CD14-positive monocyte (primary cell): ENCODE measurements at regions not wholly inside any gene's neighbourhood (a gene's known extent, or its start where the extent isn't known, plus 50 kb on each side); places are given as distances from the start of the nearest gene placed in this dataset.
"Not testable (repeated sequence)": the region's sequence is repeated elsewhere in the genome, so short reads cannot be mapped to it uniquely, and the experiment has no call there.

Source experiments
- DNase-seq, 3 donors: peaks; one replicate each; pipeline ENCODE4 v3.0.0-alpha.2; 2011 to 2022
- H2AFZ ChIP-seq: 2 replicates; pipeline ENCODE4 v1.6.0; 2012; ENCODE audit warnings: mild to moderate bottlenecking, low read depth, low read length, inconsistent platforms; ENCODE audit not compliant: insufficient read depth, poor library complexity, severe bottlenecking
- H3K27ac ChIP-seq, 2 donors: 1 replicate in 1 of 2; 2 replicates in 1 of 2; pipeline ENCODE4 v1.5.1; 2012 to 2013; ENCODE audit warnings: low read length in 2 of 2, control low read depth in 1 of 2, inconsistent platforms in 1 of 2, low read depth in 1 of 2, mild to moderate bottlenecking in 1 of 2
- H3K27me3 ChIP-seq, 2 donors: one replicate each; pipeline versions ENCODE4 v1.6.0 to v1.6.1; 2011 to 2013; ENCODE audit warnings: low read length in 2 of 2; ENCODE audit not compliant: control insufficient read depth in 2 of 2, insufficient read depth in 2 of 2
- H3K36me3 ChIP-seq, 2 donors: replicated peaks in 1 of 2; 1 replicate in 1 of 2; 2 replicates in 1 of 2; pipeline versions ENCODE4 v1.5.1 to v1.6.1; 2012 to 2013; ENCODE audit warnings: low read length in 2 of 2, control low read depth in 1 of 2, inconsistent platforms in 1 of 2, mild to moderate bottlenecking in 1 of 2; ENCODE audit not compliant: insufficient read depth in 2 of 2, control insufficient read depth in 1 of 2
- H3K4me1 ChIP-seq, 2 donors: 1 replicate in 1 of 2; 2 replicates in 1 of 2; pipeline versions ENCODE4 v1.5.1 to v1.6.1; 2012 to 2013; ENCODE audit warnings: low read length in 2 of 2, control low read depth in 1 of 2, inconsistent platforms in 1 of 2, mild to moderate bottlenecking in 1 of 2, moderate library complexity in 1 of 2; ENCODE audit not compliant: insufficient read depth in 2 of 2, control insufficient read depth in 1 of 2
- H3K4me2 ChIP-seq: replicated peaks from 2 replicates; pipeline ENCODE3; 2012; ENCODE audit warnings: low read length, moderate library complexity, mild to moderate bottlenecking; ENCODE audit not compliant: poor library complexity, severe bottlenecking; ENCODE audit errors: extremely low read depth
- H3K4me3 ChIP-seq, 3 experiments: fragments of 200-600 bp in 1 of 3; sonication (generic) in 1 of 3; replicated peaks in 1 of 3; 1 replicate in 2 of 3; 2 replicates in 1 of 3; pipeline ENCODE4 v1.5.1; 2011 to 2013; ENCODE audit warnings: low read length in 3 of 3, mild to moderate bottlenecking in 3 of 3, control low read depth in 2 of 3, low read depth in 2 of 3, inconsistent platforms in 1 of 3, moderate library complexity in 1 of 3
- H3K79me2 ChIP-seq: 2 replicates; pipeline ENCODE4 v1.6.0; 2012; ENCODE audit warnings: mild to moderate bottlenecking, control low read depth, inconsistent platforms, low read length, moderate library complexity; ENCODE audit not compliant: insufficient read depth
- H3K9ac ChIP-seq: 2 replicates; pipeline ENCODE4 v1.6.0; 2017; ENCODE audit warnings: low read length, mild to moderate bottlenecking; ENCODE audit not compliant: insufficient read depth, poor library complexity, severe bottlenecking
- H3K9me3 ChIP-seq, 2 donors: replicated peaks in 1 of 2; 1 replicate in 1 of 2; 2 replicates in 1 of 2; pipeline versions ENCODE4 v1.5.1 to v1.6.1; 2012 to 2013; ENCODE audit warnings: low read length in 2 of 2, control low read depth in 1 of 2; ENCODE audit not compliant: control insufficient read depth in 1 of 2, insufficient read depth in 1 of 2
- H4K20me1 ChIP-seq: 2 replicates; pipeline ENCODE4 v1.6.0; 2012; ENCODE audit warnings: mild to moderate bottlenecking, low read length, control low read depth, moderate library complexity; ENCODE audit not compliant: insufficient read depth
- H3K27ac Mint-ChIP-seq, 7 donors: one replicate each; pipeline ENCODE4 v1.8.0; 2020; ENCODE audit warnings: mild to moderate bottlenecking in 7 of 7, mixed read lengths in 7 of 7, moderate library complexity in 6 of 7, inconsistent platforms in 2 of 7
- H3K27me3 Mint-ChIP-seq, 3 donors: one replicate each; pipeline ENCODE4 v1.8.0; 2021 to 2022; ENCODE audit warnings: low read depth in 3 of 3, mild to moderate bottlenecking in 3 of 3, mixed read lengths in 3 of 3, moderate library complexity in 3 of 3, inconsistent platforms in 1 of 3
- H3K36me3 Mint-ChIP-seq, 2 donors: one replicate each; pipeline ENCODE4 v1.8.0; 2020; ENCODE audit warnings: mixed read lengths in 2 of 2, inconsistent platforms in 1 of 2, mild to moderate bottlenecking in 1 of 2
- H3K4me1 Mint-ChIP-seq: one replicate; pipeline ENCODE4 v1.8.0; 2020; ENCODE audit warnings: mild to moderate bottlenecking, mixed read lengths
- H3K4me3 Mint-ChIP-seq, 2 donors: one replicate each; pipeline ENCODE4 v1.8.0; 2020; ENCODE audit warnings: mild to moderate bottlenecking in 2 of 2, mixed read lengths in 2 of 2, moderate library complexity in 1 of 2
- H3K9me3 Mint-ChIP-seq, 7 donors: one replicate each; pipeline ENCODE4 v1.8.0; 2020 to 2022; ENCODE audit warnings: mixed read lengths in 7 of 7, mild to moderate bottlenecking in 6 of 7, moderate library complexity in 6 of 7, inconsistent platforms in 2 of 7
- WGBS: methylation state at CpG from one replicate; pipeline ENCODE4 v1.1.5; 2013; ENCODE audit warnings: missing lambda C conversion rate; ENCODE audit not compliant: insufficient coverage; 5-methylcytosine and 5-hydroxymethylcytosine counted together
- intact Hi-C, 2 donors: fragments of 100-400 bp; cut with micrococcal nuclease; formaldehyde crosslinking; loops; one replicate each; pipeline versions ENCODE4 v1.15.0 to v1.15.1; 2023
- TF ChIP-seq, protein P1 (sequence below): fragments of 200-600 bp; IDR thresholded peaks from one replicate; pipeline ENCODE4 v1.8.0; 2022; ENCODE audit warnings: antibody characterized with exemption, mild to moderate bottlenecking

- no peak overlapping the region for H3K27ac Mint-ChIP-seq
- peaks cover 0 to 3% (median 0%) of the 10 kb centered on the region in 3 donors for H3K27me3 Mint-ChIP-seq
- DNase-seq, result no peak
- H3K27me3 ChIP-seq, result no peaks in the 10 kb centered on the region
- H4K20me1 ChIP-seq, result no peaks in the 10 kb centered on the region
- H3K9me3 Mint-ChIP-seq, result no peaks in the 10 kb centered on the region
- H3K27ac ChIP-seq, result no peak overlapping the region
- no peak overlapping the region for H3K9ac ChIP-seq
- no peaks in the 10 kb centered on the region for H3K9me3 ChIP-seq
- no peak overlapping the region for H3K4me2 ChIP-seq
- H3K4me1 Mint-ChIP-seq, result no peaks in the 10 kb centered on the region
- no CpG with 5 or more reads among the region's 2 CpGs for WGBS
- no peaks in the 10 kb centered on the region for H3K79me2 ChIP-seq
- TF ChIP-seq, protein P1, sequence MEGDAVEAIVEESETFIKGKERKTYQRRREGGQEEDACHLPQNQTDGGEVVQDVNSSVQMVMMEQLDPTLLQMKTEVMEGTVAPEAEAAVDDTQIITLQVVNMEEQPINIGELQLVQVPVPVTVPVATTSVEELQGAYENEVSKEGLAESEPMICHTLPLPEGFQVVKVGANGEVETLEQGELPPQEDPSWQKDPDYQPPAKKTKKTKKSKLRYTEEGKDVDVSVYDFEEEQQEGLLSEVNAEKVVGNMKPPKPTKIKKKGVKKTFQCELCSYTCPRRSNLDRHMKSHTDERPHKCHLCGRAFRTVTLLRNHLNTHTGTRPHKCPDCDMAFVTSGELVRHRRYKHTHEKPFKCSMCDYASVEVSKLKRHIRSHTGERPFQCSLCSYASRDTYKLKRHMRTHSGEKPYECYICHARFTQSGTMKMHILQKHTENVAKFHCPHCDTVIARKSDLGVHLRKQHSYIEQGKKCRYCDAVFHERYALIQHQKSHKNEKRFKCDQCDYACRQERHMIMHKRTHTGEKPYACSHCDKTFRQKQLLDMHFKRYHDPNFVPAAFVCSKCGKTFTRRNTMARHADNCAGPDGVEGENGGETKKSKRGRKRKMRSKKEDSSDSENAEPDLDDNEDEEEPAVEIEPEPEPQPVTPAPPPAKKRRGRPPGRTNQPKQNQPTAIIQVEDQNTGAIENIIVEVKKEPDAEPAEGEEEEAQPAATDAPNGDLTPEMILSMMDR, result no peak
- H2AFZ ChIP-seq, result no peak overlapping the region
- H3K4me3 Mint-ChIP-seq, result no peak overlapping the region
- no peaks in the 10 kb centered on the region for H3K36me3 ChIP-seq
- H3K36me3 Mint-ChIP-seq, result no peaks in the 10 kb centered on the region
- H3K4me1 ChIP-seq, result no peaks in the 10 kb centered on the region
- intact Hi-C loops, result no loop called here
- no peak overlapping the region for H3K4me3 ChIP-seq
Observed at GRCh38 chr5:101643794-101644193, 652.3 kb downstream of the SLCO4C1 start.

GRCh38 chr5:101637599-101637998 is 658.5 kb downstream of the SLCO4C1 start:
- Histone ChIP-seq H3K27me3 (no peaks in the 10 kb centered on the region), H3K4me2 (no peak overlapping the region), H3K4me3 (no peak overlapping the region), H3K9me3 (peaks cover 0 to 3% of the 10 kb centered on the region in 2 donors), H2AFZ (no peak overlapping the region), H4K20me1 (no peaks in the 10 kb centered on the region), H3K9ac (no peak overlapping the region), H3K36me3 (no peaks in the 10 kb centered on the region), H3K79me2 (no peaks in the 10 kb centered on the region), H3K4me1 (no peaks in the 10 kb centered on the region), H3K27ac (no peak overlapping the region)
- Mint-ChIP-seq H3K36me3 (no peaks in the 10 kb centered on the region), H3K9me3 (peaks cover 0 to 12% (median 4%) of the 10 kb centered on the region in 7 donors), H3K4me1 (no peaks in the 10 kb centered on the region), H3K27me3 (peaks cover 0 to 3% (median 0%) of the 10 kb centered on the region in 3 donors), H3K27ac (no peak overlapping the region), H3K4me3 (no peak overlapping the region)
- 86% methylated on average over 1 of the region's 2 CpGs for WGBS
- TF ChIP-seq, protein P1, result no peak
- DNase-seq, result no peak
- intact Hi-C loops, result no loop called here

DNA sequence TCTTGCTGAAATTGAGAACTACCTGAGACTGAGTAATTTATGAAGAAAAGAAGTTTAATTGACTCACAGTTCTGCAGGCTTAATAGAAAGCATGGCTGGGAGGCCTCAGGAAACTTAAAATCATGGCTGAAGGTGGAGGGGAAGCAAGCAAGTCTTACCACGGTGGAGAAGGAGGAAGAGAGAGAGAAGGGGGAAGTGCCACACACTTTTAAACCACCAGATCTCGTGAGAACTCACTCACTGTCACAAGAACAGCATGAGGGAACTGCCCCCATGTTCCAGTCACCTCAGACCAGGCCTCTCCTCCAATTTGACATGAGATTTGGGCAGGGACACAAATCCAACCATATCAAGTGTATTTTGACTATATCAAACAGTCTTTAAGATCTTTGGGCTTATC is 668.3 kb downstream of the SLCO4C1 start:
- H3K4me2 ChIP-seq, H4K20me1 ChIP-seq, H3K9ac ChIP-seq, DNase-seq, H3K4me1 Mint-ChIP-seq, H3K27me3 ChIP-seq, H2AFZ ChIP-seq, H3K36me3 ChIP-seq, H3K4me1 ChIP-seq, intact Hi-C loops, H3K79me2 ChIP-seq, H3K27me3 Mint-ChIP-seq, H3K36me3 Mint-ChIP-seq, H3K27ac ChIP-seq, H3K4me3 ChIP-seq, H3K4me3 Mint-ChIP-seq, H3K27ac Mint-ChIP-seq: not testable (repeated sequence)
- H3K9me3 Mint-ChIP-seq, result peaks cover 2 to 19% (median 6%) of the 10 kb centered on the region in 7 donors
- no CpG with 5 or more reads among the region's 2 CpGs for WGBS
- peaks cover 0 to 15% of the 10 kb centered on the region in 2 donors for H3K9me3 ChIP-seq
